Mesendoderm (in vitro differentiated cells): ENCODE measurements at regions not wholly inside any gene's neighbourhood (a gene's known extent, or its start where the extent isn't known, plus 50 kb on each side); places are given as distances from the start of the nearest gene placed in this dataset.
A peak's percentile ranks its signal among the peaks of the same experiment; 100 is the strongest.

Experiments
- DNase-seq: peaks from one replicate; pipeline ENCODE4 v3.0.0; 2013
- H2AK5ac ChIP-seq: 2 replicates; pipeline ENCODE4 v1.6.1; 2013; ENCODE audit warnings: low read length, inconsistent platforms
- H2BK120ac ChIP-seq: 2 replicates; pipeline ENCODE4 v1.6.1; 2013; ENCODE audit warnings: low read depth, mild to moderate bottlenecking, low read length, moderate library complexity, mixed read lengths
- H2BK15ac ChIP-seq: replicated peaks from 2 replicates; pipeline ENCODE4 v1.6.1; 2013; ENCODE audit warnings: low read depth, mild to moderate bottlenecking, moderate library complexity
- H2BK5ac ChIP-seq: 2 replicates; pipeline ENCODE4 v1.6.1; 2013; ENCODE audit warnings: low read length, inconsistent platforms
- H3K18ac ChIP-seq: 2 replicates; pipeline ENCODE4 v1.6.1; 2013; ENCODE audit warnings: mild to moderate bottlenecking, low read length, mixed read lengths
- H3K23ac ChIP-seq: one replicate; pipeline ENCODE4 v1.6.1; 2013; ENCODE audit warnings: low read length
- H3K27ac ChIP-seq: 2 replicates; pipeline ENCODE4 v1.5.1; 2013; ENCODE audit warnings: low read depth, mild to moderate bottlenecking, inconsistent platforms, low read length, moderate library complexity
- H3K27me3 ChIP-seq: 2 replicates; pipeline ENCODE4 v1.6.1; 2013; ENCODE audit warnings: low read length, control low read depth, mild to moderate bottlenecking, inconsistent platforms; ENCODE audit not compliant: insufficient read depth, poor library complexity
- H3K36me3 ChIP-seq: 2 replicates; pipeline ENCODE4 v1.6.1; 2013; ENCODE audit warnings: low read length, inconsistent platforms; ENCODE audit not compliant: control insufficient read depth, insufficient read depth
- H3K4ac ChIP-seq: one replicate; pipeline ENCODE4 v1.6.1; 2013; ENCODE audit warnings: low read depth, mild to moderate bottlenecking, low read length, moderate library complexity
- H3K4me1 ChIP-seq: 2 replicates; pipeline ENCODE4 v1.6.1; 2013; ENCODE audit warnings: low read depth, low read length, inconsistent platforms; ENCODE audit not compliant: control insufficient read depth
- H3K4me2 ChIP-seq: 2 replicates; pipeline ENCODE4 v1.6.1; 2013; ENCODE audit warnings: low read length
- H3K4me3 ChIP-seq: 2 replicates; pipeline ENCODE4 v1.5.1; 2013; ENCODE audit warnings: mild to moderate bottlenecking, low read length
- H3K56ac ChIP-seq: one replicate; pipeline ENCODE4 v1.6.1; 2013; ENCODE audit warnings: low read length
- H3K79me1 ChIP-seq: 2 replicates; pipeline ENCODE4 v1.6.1; 2013; ENCODE audit warnings: low read length, inconsistent platforms
- H3K79me2 ChIP-seq: 2 replicates; pipeline ENCODE4 v1.6.1; 2013; ENCODE audit warnings: mild to moderate bottlenecking, low read length; ENCODE audit not compliant: control insufficient read depth, insufficient read depth
- H3K9ac ChIP-seq: 2 replicates; pipeline ENCODE4 v1.6.1; 2013; ENCODE audit warnings: low read length, inconsistent platforms
- H4K5ac ChIP-seq: one replicate; pipeline ENCODE4 v1.6.1; 2013; ENCODE audit warnings: low read length
- H4K8ac ChIP-seq: one replicate; pipeline ENCODE4 v1.6.1; 2013; ENCODE audit warnings: low read depth, mild to moderate bottlenecking, control low read depth, low read length, moderate library complexity
- WGBS: extraction: QIAGEN DNeasy Blood & Tissue Kit; methylation state at CpG from one replicate; pipeline ENCODE4 v1.1.7; 2013; ENCODE audit warnings: low lambda C conversion rate, missing lambda C conversion rate; ENCODE audit not compliant: insufficient coverage; ENCODE audit errors: extremely low coverage; 5-methylcytosine and 5-hydroxymethylcytosine counted together

- Histone ChIP-seq H3K4me1 (no peaks in the 10 kb centered on the region), H2BK15ac (no peak overlapping the region), H3K23ac (no peak overlapping the region), H3K27ac (no peak overlapping the region), H3K79me2 (peaks cover 10% of the 10 kb centered on the region), H3K4ac (no peak overlapping the region), H3K36me3 (no peaks in the 10 kb centered on the region), H3K9ac (no peak overlapping the region), H4K5ac (no peak overlapping the region), H2BK5ac (no peak overlapping the region), H2BK120ac (no peak overlapping the region), H3K56ac (no peak overlapping the region), H3K4me3 (no peak overlapping the region), H3K79me1 (peaks cover 1% of the 10 kb centered on the region), H4K8ac (no peak overlapping the region), H2AK5ac (no peak overlapping the region), H3K27me3 (no peaks in the 10 kb centered on the region), H3K18ac (no peak overlapping the region), H3K4me2 (no peak overlapping the region)
- no CpG with 5 or more reads among the region's 3 CpGs for WGBS
- no peak for DNase-seq
These were observed 130.3 kb upstream of the ZNF746 start for GRCh38 chr7:149627911-149628310.

- Histone ChIP-seq H4K8ac (no peak overlapping the region), H3K27ac (no peak overlapping the region), H3K9ac (no peak overlapping the region), H3K4me3 (no peak overlapping the region), H3K27me3 (no peaks in the 10 kb centered on the region), H3K36me3 (no peaks in the 10 kb centered on the region), H2BK15ac (no peak overlapping the region), H2AK5ac (no peak overlapping the region), H3K56ac (no peak overlapping the region), H2BK120ac (no peak overlapping the region), H3K79me1 (peaks cover 9% of the 10 kb centered on the region), H3K18ac (no peak overlapping the region), H3K4me1 (no peaks in the 10 kb centered on the region), H3K23ac (no peak overlapping the region), H2BK5ac (no peak overlapping the region), H4K5ac (no peak overlapping the region), H3K79me2 (peaks cover 18% of the 10 kb centered on the region), H3K4ac (no peak overlapping the region), H3K4me2 (no peak overlapping the region)
- peak; percentile 44 for DNase-seq
- WGBS = no CpG with 5 or more reads among the region's 10 CpGs
These were observed 129.4 kb upstream of the ZNF746 start for GRCh38 chr7:149626972-149627371.

- Histone ChIP-seq H2AK5ac (no peak overlapping the region), H2BK120ac (no peak overlapping the region), H3K79me1 (peaks cover 11% of the 10 kb centered on the region), H3K27me3 (no peaks in the 10 kb centered on the region), H3K18ac (no peak overlapping the region), H3K4ac (no peak overlapping the region), H3K27ac (no peak overlapping the region), H3K4me3 (no peak overlapping the region), H3K4me2 (no peak overlapping the region), H4K8ac (no peak overlapping the region), H3K23ac (no peak overlapping the region), H3K4me1 (no peaks in the 10 kb centered on the region), H3K36me3 (no peaks in the 10 kb centered on the region), H4K5ac (no peak overlapping the region), H3K79me2 (peaks cover 18% of the 10 kb centered on the region), H3K9ac (no peak overlapping the region), H2BK15ac (no peak overlapping the region), H3K56ac (no peak overlapping the region), H2BK5ac (no peak overlapping the region)
- peak; percentile 2 for DNase-seq
- no CpG with 5 or more reads among the region's 7 CpGs for whole genome bisulfite sequencing
These were observed 128.4 kb upstream of the ZNF746 start for GRCh38 chr7:149625947-149626392.

- H4K5ac ChIP-seq = no peak overlapping the region
- no peak overlapping the region for H3K4me3 ChIP-seq
- no peak overlapping the region for H2BK15ac ChIP-seq
- no peak overlapping the region for H3K9ac ChIP-seq
- no peak overlapping the region for H3K18ac ChIP-seq
- no peak overlapping the region for H3K23ac ChIP-seq
- H3K36me3 ChIP-seq = peaks cover 2% of the 10 kb centered on the region
- no peaks in the 10 kb centered on the region for H3K27me3 ChIP-seq
- H3K27ac ChIP-seq = no peak overlapping the region
- WGBS = no CpG with 5 or more reads among the region's 17 CpGs
- no peak overlapping the region for H2BK5ac ChIP-seq
- no peak overlapping the region for H2BK120ac ChIP-seq
- H3K56ac ChIP-seq = no peak overlapping the region
- H3K4ac ChIP-seq = no peak overlapping the region
- peaks cover 18% of the 10 kb centered on the region for H3K79me2 ChIP-seq
- H3K4me1 ChIP-seq = no peaks in the 10 kb centered on the region
- H3K79me1 ChIP-seq = peaks cover 11% of the 10 kb centered on the region
- no peak overlapping the region for H2AK5ac ChIP-seq
- DNase-seq = peak; percentile 66
- H3K4me2 ChIP-seq = no peak overlapping the region
- no peak overlapping the region for H4K8ac ChIP-seq
These were observed 127.8 kb upstream of the ZNF746 start for GRCh38 chr7:149625340-149625946.

- Histone ChIP-seq H3K23ac (no peak overlapping the region), H3K27me3 (no peaks in the 10 kb centered on the region), H2AK5ac (no peak overlapping the region), H4K5ac (no peak overlapping the region), H2BK15ac (no peak overlapping the region), H3K4me1 (no peaks in the 10 kb centered on the region), H3K27ac (peak overlapping the region; percentile 48), H4K8ac (no peak overlapping the region), H3K56ac (peak overlapping the region; percentile 96), H3K9ac (peak overlapping the region; percentile 95), H3K4me3 (peak overlapping the region; percentile 86), H2BK5ac (no peak overlapping the region), H3K79me2 (peaks cover 18% of the 10 kb centered on the region), H3K79me1 (peaks cover 11% of the 10 kb centered on the region), H3K4ac (no peak overlapping the region), H3K18ac (peak overlapping the region; percentile 69), H2BK120ac (no peak overlapping the region), H3K4me2 (peak overlapping the region; percentile 22), H3K36me3 (peaks cover 2% of the 10 kb centered on the region)
- peak; percentile 96 for DNase-seq
- WGBS = no CpG with 5 or more reads among the region's 97 CpGs
These were observed 127.1 kb upstream of the ZNF746 start for GRCh38 chr7:149624419-149625339.
